HL-60 (cell line): ENCODE measurements at regions not wholly inside any gene's neighbourhood (a gene's known extent, or its start where the extent isn't known, plus 50 kb on each side); places are given as distances from the start of the nearest gene placed in this dataset.

Experiments
- CTCF ChIP-seq: IDR thresholded peaks from one replicate; pipeline ENCODE4 v1.5.1; 2011; ENCODE audit warnings: low read length, control low read depth, inconsistent platforms; ENCODE audit not compliant: insufficient read depth
- GABPA ChIP-seq: IDR thresholded peaks from 2 replicates; pipeline ENCODE4 v1.6.1; 2012; ENCODE audit warnings: low read depth
- POLR2AphosphoS5 ChIP-seq: IDR thresholded peaks from 2 replicates; pipeline ENCODE4 v1.6.1; 2012; ENCODE audit warnings: low read depth
- TF ChIP-seq, protein P1 (sequence below): IDR thresholded peaks from 2 replicates; pipeline ENCODE4 v1.6.1; 2012; ENCODE audit warnings: low read depth; ENCODE audit not compliant: insufficient replicate concordance

DNA sequence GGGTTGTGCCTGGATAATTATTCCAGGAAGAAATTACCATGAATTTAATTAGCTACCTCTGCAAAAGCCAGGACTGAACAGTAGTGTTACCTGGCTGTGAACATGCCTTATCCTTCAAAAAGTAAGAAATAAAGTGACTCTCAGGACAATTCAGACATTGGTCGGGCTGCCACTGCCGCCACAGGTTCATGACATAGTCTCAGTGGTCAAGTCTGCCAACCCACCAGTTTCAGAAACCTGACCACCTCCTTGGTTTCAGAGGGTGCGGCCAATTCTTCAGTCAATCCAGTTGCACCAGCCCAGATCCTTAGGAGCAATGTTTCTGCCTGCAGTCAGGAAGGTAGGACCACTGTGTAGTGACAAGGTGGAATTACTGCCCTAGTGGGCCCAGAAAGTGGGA is 593.1 kb upstream of the DAB2 start:
- TF ChIP-seq CTCF (no peak), GABPA (no peak), POLR2AphosphoS5 (no peak)
- TF ChIP-seq, protein P1, sequence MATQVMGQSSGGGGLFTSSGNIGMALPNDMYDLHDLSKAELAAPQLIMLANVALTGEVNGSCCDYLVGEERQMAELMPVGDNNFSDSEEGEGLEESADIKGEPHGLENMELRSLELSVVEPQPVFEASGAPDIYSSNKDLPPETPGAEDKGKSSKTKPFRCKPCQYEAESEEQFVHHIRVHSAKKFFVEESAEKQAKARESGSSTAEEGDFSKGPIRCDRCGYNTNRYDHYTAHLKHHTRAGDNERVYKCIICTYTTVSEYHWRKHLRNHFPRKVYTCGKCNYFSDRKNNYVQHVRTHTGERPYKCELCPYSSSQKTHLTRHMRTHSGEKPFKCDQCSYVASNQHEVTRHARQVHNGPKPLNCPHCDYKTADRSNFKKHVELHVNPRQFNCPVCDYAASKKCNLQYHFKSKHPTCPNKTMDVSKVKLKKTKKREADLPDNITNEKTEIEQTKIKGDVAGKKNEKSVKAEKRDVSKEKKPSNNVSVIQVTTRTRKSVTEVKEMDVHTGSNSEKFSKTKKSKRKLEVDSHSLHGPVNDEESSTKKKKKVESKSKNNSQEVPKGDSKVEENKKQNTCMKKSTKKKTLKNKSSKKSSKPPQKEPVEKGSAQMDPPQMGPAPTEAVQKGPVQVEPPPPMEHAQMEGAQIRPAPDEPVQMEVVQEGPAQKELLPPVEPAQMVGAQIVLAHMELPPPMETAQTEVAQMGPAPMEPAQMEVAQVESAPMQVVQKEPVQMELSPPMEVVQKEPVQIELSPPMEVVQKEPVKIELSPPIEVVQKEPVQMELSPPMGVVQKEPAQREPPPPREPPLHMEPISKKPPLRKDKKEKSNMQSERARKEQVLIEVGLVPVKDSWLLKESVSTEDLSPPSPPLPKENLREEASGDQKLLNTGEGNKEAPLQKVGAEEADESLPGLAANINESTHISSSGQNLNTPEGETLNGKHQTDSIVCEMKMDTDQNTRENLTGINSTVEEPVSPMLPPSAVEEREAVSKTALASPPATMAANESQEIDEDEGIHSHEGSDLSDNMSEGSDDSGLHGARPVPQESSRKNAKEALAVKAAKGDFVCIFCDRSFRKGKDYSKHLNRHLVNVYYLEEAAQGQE: no peak
